ENCODE measurements at regions not wholly inside any gene's neighbourhood (a gene's known extent, or its start where the extent isn't known, plus 50 kb on each side); places are given as distances from the start of the nearest gene placed in this dataset.

GRCh38 chr15:101551696-101552591, 62.4 kb upstream of the PCSK6 start:
- no peak for TF ChIP-seq CTCF (IDR thresholded peaks at IDR 0.05; ENCODE audit: insufficient read depth, low read depth, low read length)
- no peak for DNase-seq (ENCODE audit: low read depth)
- ChIA-PET CTCF (no interaction called here), POLR2A (no interaction called here)
- Histone ChIP-seq H3K4me3 (ENCODE audit: low read depth, low read length) (no peak overlapping the region), H3K27me3 (ENCODE audit: control insufficient read depth, insufficient read depth, low read length) (no peaks in the 10 kb centered on the region; the same call in 1 of the 2 replicates), H3K36me3 (ENCODE audit: control insufficient read depth, insufficient read depth, low read length) (no peaks in the 10 kb centered on the region)

GRCh38 chr15:101550124-101550523, 60.6 kb upstream of the PCSK6 start:
- H3K27me3 ChIP-seq (ENCODE audit: control insufficient read depth, insufficient read depth, low read length): no peaks in the 10 kb centered on the region; the same call in 1 of the 2 replicates
- no peak for DNase-seq (ENCODE audit: low read depth)
- H3K4me3 ChIP-seq (ENCODE audit: low read depth, low read length): no peak overlapping the region
- no peak for TF ChIP-seq CTCF (IDR thresholded peaks at IDR 0.05; ENCODE audit: insufficient read depth, low read depth, low read length)
- POLR2A ChIA-PET: no interaction called here
- no peaks in the 10 kb centered on the region for H3K36me3 ChIP-seq (ENCODE audit: control insufficient read depth, insufficient read depth, low read length)
- CTCF ChIA-PET: no interaction called here

GRCh38 chr15:101549647-101550046, 60.1 kb upstream of the PCSK6 start:
- CTCF ChIA-PET: no interaction called here
- POLR2A ChIA-PET: no interaction called here
- no peak for TF ChIP-seq CTCF (IDR thresholded peaks at IDR 0.05; ENCODE audit: insufficient read depth, low read depth, low read length)

GRCh38 chr15:101547737-101548136, 58.2 kb upstream of the PCSK6 start:
- H3K27me3 ChIP-seq (ENCODE audit: control insufficient read depth, insufficient read depth, low read length): no peaks in the 10 kb centered on the region; the same call in 1 of the 2 replicates

More at GRCh38 chr15:101549647-101550046, 60.1 kb upstream of the PCSK6 start:
- Histone ChIP-seq H3K27me3 (ENCODE audit: control insufficient read depth, insufficient read depth, low read length) (no peaks in the 10 kb centered on the region; the same call in 1 of the 2 replicates), H3K4me3 (ENCODE audit: low read depth, low read length) (no peak overlapping the region), H3K36me3 (ENCODE audit: control insufficient read depth, insufficient read depth, low read length) (no peaks in the 10 kb centered on the region)
- no peak for DNase-seq (ENCODE audit: low read depth)

More at GRCh38 chr15:101547737-101548136, 58.2 kb upstream of the PCSK6 start:
- no peak for TF ChIP-seq CTCF (IDR thresholded peaks at IDR 0.05; ENCODE audit: insufficient read depth, low read depth, low read length)
- H3K4me3 ChIP-seq (ENCODE audit: low read depth, low read length): no peak overlapping the region
- ChIA-PET POLR2A (no interaction called here), CTCF (no interaction called here)
- no peak for DNase-seq (ENCODE audit: low read depth)
- H3K36me3 ChIP-seq (ENCODE audit: control insufficient read depth, insufficient read depth, low read length): no peaks in the 10 kb centered on the region

Measured in BJ (cell line).